ENCODE measurements at regions not wholly inside any gene's neighbourhood (a gene's known extent, or its start where the extent isn't known, plus 50 kb on each side); places are given as distances from the start of the nearest gene placed in this dataset.

DNA sequence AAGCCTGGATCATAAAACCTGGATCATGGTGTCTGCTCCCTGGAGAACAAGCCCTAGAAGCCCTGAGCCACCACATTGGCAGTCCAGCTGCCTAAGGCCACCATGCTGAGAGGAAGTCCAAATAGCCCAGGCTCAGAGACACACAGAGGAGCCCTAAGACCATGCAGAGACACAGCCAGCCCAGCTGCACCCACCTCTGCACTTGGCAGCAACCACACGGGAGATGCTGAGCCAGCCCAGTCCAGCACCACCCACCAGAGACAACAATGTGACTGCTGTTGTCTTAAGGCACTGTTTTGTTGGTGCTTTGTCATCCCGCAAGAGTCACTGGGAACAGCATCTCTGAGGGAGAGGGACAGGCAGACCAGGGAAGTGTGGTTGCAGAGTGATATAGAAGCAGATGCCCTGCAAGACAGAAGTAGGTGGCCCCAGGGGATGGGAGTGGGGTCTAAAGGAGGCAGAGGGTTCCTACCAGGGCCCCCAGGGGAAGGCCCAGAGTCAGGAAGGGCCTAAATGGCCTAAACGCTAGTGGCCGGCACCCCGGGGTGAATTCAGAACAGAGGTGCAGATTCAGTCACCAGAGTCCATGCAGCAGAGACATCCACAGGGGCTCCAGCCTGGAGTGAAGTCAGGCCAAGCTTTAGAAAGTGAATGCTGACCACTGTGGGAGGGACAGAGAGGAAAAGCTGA, 105.4 kb upstream of the PRR20G start:
- no peak for DNase-seq

DNA sequence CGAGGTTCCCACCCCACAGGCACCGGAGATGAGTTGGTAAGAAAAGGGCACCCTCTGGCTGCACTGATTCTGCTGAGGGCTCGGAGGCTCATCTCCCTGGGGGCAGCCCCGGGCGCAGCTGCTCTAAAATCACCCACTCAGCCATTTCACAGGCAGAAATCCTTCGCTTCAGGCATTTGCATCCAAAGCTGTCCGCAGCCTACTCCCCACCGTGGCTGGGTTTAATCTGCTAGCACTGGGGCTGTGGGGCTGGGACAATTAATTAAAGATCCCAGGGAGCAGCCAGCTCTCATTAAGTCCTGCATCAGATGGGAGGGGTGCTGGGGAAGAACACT, 104.3 kb upstream of the PRR20G start:
- DNase-seq = no peak

DNA sequence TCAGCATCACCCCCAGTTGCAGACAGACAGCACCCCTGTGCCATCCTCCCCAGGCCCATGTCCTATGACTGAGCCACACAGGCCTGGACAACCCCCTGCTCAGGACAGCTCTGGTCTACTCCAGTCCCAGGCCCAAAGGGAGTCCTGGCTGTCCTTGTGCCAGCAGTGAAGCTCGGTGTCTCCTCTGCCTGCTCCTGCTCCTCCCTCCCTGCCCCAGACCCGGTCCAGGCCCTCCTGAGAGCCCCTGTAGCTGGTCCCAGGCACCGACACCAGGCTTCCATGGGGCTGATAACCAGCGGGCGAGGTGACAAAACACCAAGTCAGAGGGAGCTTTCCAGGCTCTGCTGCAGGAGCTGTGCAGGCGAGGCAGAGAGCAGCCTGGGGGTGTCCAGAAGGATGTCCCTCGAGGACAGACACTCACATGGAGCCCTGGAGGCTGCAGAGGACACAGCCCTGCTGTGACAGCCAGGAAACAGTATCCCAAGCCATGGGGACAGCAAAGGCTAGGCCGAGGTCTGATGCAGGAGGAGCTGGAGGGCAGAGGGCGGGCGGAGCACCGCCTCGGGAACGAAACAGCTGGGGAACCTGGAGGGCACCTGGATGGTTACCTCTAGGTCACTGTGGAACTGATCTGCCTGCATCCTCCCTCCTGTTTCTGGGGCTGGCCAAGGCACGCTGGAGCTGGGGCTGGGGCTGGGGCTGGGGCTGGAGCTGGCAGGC, 103.8 kb upstream of the PRR20G start:
- DNase-seq = no peak

DNA sequence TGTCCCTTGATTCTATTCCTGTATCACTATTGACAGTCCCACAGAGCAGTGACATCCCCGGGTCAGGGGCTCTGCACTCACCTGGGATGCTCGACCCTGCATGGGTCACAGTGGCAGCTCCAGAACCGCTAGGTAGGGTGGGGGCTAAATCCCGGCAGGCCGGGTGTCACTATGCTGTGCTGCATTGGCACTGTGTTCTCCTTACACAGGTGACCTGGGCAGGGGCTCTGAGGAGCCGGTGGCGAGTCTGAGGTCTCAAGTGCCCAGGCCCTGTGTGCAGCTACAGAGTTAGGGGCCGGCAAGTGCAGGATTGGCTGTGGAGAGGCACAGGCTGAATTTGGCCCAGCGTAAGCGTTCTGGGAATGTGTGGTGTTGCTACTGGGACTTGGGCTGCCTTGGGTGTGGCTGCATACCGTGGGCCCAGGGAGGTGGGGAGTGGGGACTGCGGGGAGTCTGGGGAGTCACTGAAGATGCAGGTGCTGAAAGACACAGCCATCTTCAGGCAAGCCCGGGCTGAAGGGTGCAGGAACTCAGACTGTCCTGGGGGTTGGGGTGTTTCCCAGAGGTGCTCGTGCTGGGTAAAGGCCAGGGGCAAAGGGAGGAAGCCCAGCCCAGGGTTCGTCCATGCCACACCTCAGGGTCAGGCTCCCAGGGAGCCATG, 102.6 kb upstream of the PRR20G start:
- DNase-seq = no peak

DNA sequence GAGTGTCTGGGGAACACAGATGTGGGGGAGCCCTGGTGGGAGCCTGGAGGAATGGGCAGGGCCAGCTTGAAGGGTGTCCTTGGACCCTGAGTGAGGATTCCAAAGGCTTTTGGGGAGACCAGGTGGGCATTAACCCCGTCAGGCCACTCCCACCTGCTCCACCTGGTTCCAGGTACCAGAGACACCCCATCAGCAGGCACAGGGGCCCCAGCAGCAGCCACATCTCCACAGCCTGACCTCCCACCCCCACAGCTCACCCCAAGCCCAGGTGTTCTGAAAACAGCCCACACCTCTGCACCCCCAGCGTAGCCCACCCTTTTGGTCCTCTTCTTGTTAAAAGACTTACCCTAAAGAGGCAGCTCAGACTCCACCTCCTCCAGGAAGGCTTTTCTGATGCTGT, 102.1 kb upstream of the PRR20G start:
- no peak for DNase-seq

DNA sequence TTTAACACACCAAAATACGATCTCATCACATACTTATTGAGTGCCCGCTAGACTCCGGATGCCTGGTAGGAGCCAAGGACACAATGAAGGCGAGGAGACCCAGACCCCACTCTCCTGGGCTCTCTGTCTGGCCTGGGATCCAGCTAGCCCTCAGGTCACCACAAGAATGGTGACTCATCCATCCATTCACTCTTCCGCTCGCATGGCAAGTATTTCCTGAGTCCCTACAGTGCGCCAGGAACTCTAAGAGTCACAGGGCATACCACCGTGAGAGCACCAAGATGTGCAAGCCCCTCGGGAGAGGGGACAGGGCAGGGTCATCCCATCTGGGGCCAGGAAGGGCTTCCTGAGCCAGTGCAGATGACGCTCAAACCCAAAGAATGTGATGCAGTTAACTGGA, 101.6 kb upstream of the PRR20G start:
- DNase-seq = no peak

DNA sequence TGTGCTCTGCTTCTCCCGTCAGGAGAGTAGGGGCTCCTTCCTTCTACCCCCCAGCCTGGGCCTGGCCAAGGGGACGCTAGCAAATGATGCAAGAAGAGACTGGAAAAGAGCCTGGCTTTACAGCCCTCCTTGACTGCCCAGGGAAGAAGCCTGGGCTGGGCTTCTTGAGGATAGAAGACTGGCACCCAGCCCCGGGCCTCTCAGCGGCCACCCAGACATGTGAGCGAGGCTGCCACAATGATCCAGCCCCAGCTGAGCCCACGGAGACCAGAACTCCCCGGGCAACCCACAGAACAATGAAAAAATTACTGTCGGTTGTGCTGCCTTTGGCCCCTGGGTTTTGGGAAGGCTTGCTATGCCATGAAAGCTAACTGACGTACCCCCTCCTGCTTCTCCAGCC, 100.6 kb upstream of the PRR20G start:
- DNase-seq = no peak

DNA sequence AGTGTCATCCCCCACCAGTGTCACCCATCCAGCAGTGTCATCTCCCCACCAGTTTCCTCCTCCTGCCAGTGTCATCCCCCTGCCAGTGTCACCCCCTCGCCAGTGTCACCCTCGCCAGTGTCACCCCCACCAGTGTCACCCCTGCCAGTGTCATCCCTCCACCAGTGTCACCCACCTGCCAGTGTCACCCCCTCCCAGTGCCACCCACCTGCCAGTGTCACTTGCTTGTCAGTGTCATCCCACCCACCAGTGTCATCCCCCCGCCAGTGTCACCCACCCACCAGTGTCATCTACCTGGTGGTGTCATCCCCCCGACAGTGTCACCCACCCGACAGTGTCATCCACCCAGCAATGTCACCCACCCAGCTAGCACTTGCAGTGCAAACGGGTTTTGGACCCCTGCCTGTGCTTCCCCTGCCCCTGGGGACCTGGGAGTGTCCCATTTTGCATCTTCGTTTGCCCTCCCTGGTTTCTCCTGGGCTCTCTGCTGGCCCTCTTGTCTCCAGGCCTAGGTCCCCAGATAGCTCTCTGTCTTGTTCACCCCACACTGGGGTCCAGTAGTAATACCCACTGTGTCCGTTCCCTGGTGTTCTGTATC, 99.8 kb upstream of the PRR20G start:
- no peak for DNase-seq

DNA sequence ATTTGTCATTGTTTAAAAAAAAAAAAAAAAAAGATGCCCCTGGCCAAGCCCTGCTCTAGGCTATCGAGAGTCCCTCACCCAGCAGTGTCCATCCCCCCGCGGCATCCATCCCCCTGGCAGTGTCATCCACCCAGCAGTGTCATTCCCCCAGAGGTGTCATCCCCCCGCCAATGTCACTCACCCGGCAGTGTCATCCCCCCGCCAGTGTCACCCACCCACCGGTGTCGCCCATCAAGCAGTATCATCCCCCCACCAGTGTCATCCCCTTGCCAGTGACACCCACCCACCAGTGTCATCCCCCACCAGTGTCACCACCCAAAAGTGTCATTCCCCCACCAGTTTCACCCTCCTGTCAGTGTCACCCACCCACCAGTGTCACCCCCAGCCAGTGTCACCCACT, 99.3 kb upstream of the PRR20G start:
- DNase-seq = no peak

DNA sequence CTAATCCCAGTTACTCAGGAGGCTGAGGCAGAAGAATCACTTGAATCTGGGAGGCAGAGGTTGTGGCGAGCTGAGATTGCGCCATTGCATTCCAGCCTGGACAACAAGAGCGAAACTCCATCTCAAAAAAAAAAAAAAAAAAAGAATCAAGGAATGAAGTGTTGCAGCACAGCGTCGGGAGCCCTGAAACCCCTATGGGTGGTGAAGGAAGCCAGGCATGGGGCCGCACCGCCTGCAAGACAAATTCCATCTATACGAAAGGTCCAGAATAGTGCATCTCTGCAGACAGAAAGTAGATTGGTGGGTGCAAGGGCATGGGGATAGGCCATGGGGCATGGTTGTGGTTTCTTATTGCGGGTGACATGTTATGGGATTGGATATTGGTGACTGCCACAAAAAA, 98.6 kb upstream of the PRR20G start:
- no peak for DNase-seq

DNA sequence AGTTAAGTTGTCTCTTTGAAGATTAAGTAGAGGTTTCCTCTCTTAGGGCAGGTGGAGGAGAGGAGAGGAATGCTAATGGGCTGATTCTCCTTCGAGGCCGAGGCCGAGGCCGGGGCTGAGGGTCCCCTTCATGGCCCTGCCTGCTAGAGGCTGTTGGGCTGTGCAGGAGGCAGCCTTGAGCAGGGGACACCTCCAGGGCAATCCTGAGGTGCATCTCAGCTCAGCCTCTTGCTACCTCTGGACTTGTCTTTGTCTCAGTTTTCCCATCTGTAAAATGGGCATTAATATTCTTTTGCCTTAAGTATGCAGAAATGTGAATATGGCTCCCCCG, 97.7 kb upstream of the PRR20G start:
- no peak for DNase-seq

DNA sequence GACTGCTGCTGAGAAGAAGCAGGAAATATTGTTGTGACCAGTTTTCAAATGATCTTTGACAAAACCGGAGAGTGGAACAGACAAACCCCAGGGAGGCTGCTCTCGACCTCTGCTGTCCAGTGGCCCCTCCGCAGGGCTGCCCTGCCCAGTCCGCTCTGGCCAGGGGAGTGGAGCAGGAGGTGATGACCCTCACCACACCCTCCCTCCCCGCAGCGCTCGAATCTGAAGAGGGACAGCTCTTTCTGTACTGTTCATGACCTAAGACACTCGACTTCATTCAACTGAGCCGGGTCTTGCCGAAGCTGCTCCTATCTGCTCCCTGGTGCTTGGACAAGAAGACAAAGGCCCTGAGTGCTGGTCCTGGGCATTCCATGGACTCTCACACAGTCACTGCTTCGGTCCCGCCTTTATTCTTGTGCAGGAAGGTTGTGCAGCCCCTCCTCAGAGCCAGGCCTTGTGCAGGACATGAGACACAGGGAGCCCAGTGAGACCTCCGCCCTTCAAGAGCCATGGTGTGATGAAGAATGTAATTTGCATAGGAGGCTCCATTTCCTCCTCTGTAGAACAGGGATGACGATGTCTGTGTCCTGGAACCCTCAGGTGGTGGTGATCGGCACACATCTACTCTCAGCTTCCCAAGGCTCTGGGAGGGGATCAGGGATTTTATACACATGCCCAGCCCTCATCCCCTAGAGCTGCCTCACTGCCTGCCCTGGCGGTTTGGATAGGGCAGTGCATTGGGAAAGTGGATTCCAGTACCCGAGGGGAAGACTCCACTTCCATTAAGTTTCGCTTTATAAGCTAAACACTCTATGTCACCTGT, 97.1 kb upstream of the PRR20G start:
- no peak for DNase-seq

DNA sequence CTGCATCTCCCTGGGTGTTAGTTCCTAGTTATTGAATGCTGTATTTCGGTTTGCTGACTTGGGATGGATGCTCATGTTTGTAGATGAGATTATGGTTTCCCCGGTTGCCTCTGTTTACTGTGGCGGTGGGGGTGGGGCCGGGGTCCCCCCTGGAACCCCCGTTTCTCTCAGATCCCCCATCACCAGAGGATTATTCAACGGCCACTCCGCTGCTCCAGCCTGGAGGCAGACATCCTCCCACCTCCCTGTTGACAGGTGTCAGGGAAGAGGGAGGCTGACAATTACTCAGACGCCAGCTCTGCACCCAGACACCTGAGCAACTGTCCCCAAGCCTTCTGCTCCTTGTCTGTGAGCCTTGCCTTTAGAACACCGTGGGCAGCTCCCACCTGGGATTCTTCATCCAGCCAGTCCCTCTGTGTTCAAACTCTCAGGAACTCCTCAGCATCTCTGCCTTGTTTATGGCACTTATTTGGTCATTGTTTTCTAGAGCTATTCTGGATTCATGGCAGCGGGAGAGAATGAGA, 95.9 kb upstream of the PRR20G start:
- no peak for DNase-seq

DNA sequence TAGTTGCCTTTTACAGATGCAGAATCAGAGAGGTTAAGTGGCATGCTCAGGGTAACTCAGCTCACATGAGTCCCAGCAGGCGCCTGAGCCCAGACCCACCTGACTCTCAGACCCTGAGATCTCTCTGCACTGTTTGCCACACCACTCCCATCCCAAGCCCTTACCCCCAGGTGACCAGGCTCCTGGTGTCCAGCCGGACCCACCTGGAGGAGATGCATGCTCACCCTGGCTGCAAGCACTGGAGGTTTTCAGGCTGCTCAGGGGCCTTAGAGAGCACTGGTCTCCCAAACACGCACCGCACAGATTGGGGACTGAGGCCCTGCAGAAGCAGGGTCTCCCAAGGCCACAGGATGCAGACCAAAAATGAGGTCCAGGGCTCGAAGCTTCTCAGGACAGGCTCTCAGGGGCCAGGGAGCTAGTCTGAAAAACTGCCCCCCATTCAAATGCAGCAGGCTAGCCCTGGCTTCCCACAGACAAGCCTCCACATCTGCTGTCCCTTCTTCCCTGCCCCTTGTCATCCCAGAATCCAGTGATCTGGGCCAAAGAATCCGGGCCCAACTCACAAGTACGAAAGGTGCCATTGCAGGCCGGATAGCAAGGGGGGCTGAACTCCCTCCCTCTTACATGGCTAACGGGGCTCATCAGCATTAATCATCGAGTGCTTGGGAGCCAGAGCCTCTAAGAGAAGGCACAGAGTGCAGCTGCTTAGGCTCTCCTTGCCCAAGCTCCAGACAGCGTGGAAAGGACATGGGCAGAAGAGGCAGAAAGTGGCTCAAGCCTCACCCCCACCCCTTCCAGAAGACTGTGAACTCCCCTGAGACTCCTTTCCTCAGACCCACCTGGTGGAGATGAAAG, 90.2 kb upstream of the PRR20G start:
- DNase-seq = no peak

DNA sequence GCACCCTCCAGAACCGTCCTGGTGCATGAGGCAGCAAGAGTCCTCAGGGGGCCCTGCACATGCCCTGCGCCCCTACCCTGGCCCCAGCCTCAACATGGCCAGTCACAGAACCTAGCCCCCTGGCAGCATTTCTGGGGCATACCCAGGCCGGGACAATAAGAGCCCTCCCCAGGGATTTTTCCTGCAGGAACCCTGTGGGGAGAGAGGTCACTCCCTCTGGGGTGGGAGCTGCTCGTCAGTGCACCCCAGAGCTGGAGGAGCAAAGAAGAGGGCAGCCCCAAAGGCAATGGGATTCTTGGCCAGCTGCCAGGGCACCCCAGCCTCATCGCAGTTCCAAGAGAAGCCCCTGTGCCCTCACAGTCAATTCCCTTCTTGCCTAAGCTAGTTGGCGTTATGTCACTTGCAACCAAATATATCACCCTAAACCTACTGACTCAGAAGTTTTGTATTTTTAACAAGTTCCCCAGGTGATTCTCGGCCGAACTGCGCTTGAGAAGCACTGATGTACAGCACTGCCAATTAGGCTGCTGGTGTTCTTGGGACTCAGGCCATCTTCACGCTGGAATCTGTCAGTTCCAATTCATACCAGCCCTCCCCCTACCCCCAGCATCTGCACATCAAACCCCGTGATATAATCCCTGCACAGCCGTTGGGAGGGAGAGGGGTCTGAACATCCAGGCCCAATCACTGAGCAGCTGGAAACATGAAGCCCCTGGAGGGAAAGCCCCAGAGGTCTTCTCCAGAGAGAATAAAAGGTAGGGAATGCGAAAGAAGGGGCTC, 87.5 kb upstream of the PRR20G start:
- DNase-seq = no peak

DNA sequence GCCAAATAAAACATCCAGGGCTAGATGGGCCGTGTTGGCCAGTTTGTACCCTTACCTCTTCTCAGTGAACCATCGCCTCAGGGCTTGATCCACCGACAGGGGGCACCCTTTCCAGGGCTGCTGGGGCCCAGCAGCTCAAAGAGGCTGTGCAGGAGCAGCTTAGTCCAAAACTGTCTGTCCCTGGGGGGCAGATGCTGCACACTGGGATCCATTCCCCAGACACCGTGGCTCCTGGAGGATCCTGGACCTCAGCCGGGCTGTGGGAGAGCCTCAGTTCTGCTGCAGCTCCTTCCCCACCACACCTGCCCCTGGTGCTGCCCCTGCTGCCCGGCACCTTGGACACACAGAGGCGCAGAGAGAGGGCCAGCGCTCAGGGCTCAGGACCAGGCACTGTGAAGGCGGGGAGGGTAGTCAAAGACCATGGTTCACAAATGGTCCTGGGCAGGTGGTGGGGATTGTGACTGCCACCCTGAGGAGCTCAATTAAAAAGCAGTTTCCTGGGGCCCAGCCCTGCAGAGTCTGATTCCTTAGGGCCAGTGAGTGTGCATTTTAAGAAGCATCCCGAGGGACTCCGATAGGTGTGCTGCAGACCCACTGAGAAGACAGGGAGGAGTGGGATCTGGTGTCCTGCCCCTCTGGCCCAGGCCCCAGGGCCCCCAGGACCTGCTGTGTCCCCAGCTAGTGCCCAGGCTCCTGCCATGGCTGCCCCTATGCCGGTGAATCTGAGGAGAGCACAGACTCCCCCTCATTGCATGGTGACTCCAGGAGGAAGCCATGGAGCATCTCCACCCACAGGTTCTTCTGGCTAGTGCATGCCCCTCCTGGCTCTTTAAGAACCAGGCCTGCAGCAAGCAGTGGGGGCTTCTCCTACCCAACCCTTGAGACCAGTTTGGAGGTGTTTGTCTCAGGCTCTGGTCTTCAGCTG, 86.5 kb upstream of the PRR20G start:
- no peak for DNase-seq

DNA sequence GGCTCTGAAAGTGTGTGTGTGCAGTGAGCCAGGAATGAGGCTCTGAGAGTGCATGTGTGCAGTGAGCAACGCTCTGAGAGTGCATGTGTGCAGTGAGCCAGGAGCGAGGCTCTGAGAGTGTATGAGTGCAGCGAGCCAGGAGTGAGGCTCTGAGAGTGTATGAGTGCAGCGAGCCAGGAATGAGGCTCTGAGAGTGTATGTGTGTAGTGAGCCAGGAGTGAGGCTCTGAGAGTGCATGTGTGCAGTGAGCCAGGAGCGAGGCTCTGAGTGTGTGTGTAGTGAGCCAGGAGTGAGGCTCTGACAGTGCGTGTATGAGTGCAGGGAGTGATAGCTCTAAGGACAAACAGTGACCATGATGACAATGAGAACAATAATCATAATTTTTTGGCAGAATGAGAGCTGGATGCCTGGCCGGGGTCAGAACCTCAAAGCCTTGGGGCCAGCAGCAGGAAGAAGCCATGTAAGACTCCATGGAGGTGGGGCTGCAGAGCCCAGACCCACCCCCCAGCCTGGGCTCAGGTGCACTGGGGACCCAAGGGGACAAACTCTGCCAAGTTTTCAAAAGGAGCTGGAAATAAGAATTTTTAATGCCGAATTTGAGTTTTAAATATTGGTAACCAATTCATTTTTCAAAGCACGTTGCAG, 85.7 kb upstream of the PRR20G start:
- no peak for DNase-seq

DNA sequence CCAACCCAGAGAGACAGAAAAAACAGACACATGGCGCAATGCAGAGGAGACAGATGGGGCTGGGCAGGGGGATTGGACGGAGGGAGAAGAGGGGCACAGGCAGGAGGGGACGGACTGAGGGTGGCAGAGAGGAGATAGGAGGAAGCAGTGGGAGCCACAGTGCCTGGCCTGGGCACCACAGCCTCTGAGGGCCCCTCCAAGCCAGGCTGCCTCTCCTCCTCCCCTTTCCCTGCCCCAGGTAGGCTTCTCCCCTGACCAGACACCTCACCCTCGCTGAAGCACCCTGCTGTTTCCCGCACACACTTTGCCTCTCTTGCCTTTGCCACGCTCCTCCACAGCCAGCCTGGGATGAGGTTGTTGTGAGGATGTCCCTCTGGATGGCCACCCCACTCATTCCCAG, 84.0 kb upstream of the PRR20G start:
- DNase-seq = no peak

DNA sequence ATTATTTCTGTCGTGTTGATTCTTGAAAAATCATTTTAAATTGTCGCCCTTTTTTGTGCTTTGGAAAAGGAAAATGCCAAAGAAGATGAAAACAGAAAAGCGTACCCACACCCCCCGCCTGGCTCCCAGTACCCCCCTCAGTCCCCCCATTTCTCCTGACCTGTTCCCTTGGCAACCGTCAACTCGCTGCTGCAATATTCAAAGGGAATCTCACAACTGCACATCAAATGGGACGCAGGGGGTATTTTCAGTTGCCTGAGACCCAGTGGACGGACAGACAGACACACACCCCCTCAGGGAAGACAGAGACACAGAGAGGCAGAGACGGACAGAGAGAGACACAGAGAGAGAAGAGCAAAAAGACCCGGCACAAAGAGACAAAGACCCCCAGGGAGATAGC, 83.5 kb upstream of the PRR20G start:
- no peak for DNase-seq

DNA sequence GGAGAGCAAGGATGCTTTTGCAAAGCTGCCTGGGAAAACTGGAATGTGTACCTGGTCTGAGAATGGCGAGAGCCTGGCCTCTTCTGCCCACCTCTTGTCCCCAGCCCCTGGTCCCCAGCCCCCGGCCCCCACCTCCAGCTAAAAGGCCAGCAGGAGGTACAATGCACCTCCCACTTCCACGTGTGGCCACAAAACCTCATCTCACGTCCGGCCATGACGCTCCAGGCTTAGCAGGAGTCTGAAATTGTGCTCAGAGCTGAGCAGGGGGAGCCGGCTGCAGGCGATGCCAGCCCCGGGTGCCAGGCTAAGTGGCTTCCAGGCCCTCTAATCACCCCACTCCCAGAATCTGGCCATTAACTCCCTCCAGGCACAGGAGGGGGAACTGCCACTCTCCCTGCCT, 83.1 kb upstream of the PRR20G start:
- no peak for DNase-seq
